HG03025 (cell line): ENCODE measurements at regions not wholly inside any gene's neighbourhood (a gene's known extent, or its start where the extent isn't known, plus 50 kb on each side); places are given as distances from the start of the nearest gene placed in this dataset.

ENCODE experiments used
- ATAC-seq: cut with Tn5 transposase; IDR thresholded peaks from one replicate; pipeline ENCODE4 v1.9.1; 2021; ENCODE audit warnings: mild to moderate bottlenecking, moderate library complexity; ENCODE audit not compliant: unreplicated experiment, low FRiP score

DNA sequence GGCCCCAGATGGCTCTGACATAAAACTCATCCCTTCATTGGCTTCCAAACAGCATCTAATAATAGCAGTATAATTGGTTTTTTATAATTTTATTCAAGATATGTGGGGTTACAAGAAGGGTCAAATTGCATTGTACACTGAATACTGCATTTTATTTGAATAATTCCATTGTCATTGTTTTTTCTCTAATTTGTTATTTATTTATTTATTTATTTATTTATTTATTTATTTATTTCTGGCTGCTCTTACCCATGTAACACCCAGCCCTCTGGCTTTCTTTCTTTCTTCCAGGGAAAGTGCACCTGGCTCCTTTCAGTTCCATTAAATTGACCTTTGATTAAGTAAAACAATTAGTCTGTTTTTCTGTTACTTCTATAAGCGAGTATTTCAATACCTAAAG is 210.1 kb downstream of the CDH9 start:
- no peak for ATAC-seq

DNA sequence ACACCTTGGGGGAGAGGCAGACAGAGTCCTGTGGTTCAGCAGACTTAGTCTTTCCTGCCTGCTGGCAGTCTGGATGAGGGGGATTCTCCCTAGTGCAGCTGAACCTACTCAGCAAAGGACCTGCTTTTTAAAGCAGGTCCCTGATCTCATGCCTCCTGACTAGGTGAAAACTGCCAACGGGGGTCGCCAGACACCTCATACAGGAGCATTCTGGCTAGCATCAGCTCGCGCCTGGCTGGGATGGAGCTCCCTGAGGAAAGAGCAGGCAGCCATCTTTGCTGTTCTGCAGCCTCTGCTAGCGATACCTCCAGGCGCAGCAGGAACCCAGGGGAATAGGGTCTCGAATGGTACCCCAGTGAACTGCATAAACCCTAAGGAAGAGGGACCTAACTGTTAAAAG is 225.2 kb downstream of the CDH9 start:
- no peak for ATAC-seq

DNA sequence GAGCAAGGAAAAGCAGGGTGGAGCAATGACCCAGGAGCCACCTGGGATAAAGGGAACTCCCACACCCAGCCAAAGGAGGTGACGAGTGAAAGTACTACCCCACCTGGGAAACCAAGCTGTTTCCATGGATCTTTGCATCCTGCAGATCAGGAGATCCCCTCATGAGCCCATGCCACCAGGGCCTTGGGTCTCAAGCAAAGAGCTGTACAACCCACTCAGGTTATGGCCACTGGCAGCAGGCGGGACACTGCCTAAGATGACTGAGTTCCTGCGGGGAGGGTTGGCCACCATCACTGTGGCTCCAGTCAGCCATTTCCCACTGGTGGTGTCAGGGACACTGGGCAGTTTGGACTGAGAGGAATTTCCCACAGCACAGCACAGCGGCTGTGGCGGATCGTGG is 225.7 kb downstream of the CDH9 start:
- no peak for ATAC-seq

DNA sequence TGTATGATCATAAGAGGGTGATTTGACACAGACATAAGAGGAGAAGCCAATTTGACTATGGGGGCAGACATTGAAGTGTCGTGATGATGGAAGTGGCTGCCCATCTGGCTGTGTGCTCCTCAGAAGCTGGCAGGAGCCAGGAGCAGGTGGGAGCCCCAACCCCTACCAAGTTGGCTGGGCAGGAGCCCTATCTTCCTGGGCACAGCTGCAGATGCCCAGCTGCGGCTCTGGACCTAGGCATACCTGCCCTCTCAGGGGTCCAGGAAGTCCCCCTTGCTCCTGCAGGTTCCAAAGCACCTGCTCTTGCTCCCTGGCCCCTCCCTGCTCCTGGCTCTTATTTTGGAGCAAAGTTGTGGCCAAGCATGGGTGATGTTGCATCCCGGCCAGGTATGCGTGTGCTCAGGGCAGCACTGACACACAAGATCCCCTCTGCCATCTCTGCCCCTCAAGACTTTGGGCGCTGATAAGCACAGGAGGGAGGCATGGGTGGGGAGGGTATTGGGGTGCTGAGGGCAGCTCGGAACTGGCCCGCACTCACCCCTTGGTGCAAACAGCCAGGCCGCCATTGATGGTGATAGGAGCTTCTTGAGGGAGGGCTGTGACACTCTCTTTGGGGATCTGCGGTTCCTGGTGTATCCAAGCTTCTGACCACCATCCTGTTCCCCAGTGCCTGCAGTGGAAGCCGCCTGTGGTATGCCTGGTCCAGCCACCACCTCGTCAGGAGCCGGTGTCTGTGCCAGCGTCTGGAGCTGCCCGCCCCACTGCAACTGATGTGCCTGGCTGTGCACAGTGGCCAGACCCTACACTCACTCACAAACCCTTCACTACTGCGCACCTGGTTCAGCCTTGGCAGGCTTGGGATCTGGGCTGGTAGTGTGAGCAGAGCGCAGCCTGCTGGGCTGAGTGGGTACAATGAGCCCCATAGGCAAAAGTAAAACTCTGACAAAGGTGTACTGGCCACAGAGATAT is 230.9 kb downstream of the CDH9 start:
- no peak for ATAC-seq

DNA sequence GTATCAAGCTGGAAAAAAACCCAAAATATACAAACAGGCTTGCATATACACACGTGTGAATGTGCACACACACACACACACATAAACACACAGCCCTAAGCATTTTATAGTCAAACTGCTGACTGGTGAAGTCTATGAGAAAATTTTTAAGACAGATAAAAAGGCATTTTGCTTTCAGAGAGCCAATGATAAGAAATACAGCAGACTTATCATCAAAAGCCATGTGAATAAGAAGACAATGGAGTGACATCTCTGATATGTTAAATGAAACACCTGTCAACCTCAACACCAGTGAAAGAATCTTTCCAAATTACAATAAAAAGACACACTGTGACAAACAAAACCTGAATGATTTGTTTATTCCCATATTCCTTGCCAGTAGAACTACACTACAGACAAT is 233.3 kb downstream of the CDH9 start:
- ATAC-seq: no peak

DNA sequence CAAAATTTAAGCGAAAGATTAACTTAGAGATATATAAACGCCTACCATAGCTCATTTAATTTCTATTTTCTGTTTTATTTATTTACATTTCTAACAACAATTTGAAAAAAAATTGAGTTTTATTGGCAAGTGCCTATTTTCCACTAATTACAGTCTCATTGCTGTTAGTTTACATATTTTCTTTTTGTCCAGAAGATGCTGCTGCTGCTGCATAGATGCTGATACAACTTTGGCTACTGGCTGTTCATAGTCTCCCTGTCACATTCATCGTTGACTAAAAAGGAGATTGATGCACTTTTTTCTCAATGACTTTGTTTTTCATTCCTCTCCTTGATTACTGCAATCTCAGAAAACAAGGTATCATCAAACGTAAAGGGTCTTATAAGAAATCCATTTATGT is 235.4 kb downstream of the CDH9 start:
- ATAC-seq: no peak

DNA sequence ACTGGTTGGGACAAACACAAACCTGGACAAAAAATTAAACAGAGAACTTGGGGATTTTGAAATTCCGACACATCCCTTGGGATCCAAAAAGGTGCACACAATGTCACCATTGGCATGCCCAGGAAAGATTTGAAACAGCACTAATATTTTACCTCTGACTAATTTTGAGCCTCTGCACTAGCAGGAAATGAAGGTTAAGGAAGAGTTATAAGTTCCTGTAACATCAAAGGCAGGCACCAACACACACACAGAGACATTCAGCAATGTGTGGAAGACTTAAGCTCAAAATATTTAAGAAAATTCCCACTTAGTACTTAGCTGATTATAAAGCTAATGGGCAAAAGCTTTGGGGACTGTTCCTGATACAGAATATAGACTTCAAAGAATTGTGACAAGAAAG is 247.0 kb downstream of the CDH9 start:
- ATAC-seq: no peak

DNA sequence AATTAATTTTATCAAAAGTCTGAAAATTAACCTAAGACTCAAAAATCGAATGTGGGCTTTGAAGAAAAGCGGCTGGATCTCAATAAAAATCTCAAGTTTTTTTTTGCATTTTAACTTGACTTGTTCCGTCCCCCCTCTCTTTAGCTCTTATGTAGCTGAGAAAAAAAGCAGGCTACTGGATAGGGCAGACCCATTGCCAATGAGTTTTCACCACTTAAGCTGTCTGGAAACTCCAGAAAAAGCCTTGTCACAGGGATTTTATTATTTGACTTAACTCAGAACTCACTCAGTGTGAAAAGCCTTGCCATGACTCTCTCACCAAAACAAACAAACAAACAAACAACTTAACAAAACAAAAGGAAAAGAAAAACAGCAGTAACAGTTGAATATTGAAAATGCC is 247.4 kb downstream of the CDH9 start:
- no peak for ATAC-seq

DNA sequence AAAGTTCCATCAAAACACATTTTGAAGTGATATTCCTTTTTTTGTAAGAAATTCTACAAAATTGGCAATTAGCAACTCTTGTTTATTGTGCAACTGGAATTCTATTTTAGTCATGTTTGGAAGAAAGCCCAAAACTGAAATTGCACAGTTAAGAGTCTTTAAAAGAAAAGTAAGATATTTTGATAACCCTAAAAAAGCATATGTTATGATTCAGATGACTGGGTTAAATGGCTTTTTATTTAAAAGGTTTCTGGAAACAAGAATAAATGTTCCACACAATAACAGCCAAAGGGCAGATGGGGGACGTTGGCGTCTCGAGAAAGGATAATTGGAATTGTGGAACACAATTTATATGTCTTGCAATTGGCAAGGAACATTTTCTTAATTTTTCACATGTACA is 275.2 kb downstream of the CDH9 start:
- no peak for ATAC-seq

DNA sequence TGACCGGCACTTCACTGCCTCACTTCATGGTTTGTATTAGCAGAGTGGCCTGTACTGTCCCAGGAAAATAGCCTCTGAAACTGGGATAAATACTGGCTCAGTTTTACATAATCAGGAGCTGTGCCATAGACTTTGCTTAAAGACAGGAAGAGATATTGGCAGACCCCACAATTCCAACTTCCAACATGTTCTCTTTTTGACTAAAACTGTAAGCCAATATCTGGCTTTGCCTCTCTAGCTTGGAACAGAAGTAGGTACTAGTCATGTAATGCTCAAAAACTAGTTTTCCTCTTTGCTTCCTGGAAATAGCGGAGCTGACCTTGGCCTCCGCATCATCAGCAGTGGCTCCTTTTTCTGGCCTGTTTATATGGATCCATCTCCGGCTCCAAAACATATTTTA is 276.9 kb downstream of the CDH9 start:
- no peak for ATAC-seq

DNA sequence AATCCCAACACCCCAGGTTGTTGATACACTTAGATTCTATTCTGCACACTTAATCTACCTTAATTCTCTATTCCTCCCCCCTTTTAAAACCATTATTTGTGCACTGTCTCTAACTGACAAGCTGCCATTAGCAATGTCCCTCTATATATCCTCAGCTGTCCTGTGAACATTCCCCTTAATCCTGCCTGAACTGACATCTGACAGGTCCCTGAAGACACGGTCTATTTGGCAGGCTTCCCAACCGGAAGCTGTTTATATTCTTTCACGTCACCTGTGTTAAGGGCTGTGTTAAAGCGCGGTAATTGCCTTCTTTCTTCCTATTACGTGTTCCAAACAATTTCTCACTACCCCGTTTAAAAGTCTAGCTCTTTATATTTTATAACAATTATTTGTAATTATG is 277.3 kb downstream of the CDH9 start:
- ATAC-seq: no peak

DNA sequence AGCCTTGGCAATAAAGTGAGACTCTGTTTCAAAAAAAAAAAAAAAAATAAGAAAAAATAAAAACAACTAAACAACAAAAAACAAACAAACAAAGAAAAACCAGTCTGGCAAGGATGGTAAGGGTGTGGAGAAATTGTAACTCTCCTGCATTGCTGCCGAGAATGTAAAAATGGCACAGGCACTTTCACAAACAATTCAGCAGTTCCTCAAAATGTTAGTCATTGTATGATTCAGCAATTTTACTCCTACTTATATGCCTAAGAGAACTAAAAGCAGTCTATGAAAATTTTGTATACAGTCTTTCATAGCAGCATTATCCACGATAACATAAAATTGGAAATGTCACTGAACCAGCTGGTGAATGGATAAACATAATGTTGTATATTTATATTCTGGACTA is 280.4 kb downstream of the CDH9 start:
- no peak for ATAC-seq

DNA sequence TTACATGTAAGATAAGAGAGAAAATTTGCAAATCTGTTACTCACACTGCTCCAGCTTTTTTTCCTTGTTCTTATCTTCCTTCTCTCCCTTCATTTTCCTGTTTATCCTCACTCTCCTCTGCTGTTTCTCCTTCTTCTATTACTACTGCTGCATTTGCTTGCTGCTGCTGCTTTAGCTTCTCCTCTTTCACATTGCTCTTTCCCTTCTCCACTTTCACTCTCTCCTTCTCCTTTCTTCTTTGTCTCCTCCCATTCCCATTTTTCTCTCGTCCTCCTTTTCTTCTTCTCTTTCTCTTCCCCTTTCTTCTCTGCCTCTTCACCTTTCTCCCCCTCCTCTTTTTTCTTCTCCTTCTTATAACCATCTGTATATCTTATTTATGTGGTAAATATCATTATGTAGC is 288.6 kb downstream of the CDH9 start:
- no peak for ATAC-seq

DNA sequence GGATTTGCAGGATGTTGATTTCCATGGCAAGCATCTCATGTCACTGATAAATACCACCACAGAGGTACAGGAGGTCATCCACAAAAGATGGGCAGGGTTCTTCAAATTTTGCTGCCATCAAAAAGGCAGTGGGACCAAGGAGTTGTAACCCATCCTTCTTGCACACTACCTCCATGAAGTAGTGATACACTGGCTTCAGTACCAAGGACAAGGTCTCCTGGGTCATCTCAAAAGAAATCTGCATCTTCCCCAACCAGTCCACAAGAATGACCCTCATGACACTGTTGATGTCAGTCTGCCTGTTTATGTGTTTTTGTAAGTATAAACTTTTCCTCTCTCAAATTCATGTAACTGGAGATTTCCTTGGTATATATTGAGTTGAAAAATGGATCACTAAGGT is 298.2 kb downstream of the CDH9 start:
- ATAC-seq: no peak

DNA sequence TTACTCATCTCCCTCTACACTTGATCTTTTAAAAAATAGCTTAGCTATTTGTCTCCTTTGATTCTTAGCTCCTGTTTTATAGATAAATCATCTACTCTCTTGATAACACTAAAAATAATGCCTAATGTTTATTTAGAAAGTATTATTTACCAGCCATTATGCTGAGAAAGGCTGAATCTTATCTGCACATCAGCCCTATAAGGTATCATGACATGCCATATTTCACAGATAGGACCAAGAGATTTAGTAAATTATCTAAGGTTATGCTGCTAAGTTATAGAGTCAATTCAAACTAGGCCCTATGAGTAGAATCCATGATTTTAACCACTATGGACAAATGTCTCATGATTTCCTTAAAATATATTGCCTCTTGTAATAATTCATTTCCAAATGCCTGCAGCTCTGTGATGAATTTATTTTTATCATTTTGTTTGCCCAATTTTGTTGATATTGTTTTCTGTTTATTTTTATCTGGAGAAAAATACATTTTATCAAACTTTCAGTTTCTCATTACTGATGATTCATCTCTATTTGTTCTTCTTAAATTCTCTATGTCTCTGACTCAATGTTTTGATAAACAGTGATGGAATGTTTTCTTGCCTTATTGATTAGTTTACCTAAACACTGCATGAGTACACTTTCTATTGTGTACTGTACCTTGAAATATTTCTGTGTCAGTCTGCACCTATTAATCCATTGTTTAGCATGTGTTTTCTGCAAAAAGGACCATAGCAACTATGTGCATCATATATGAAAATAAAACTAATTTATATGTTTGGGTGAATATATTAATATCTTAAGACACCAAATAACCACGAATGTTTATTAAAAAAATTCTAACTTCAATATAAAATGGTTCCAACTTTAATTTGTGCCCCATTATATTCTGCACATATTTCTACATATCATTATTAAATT is 300.8 kb downstream of the CDH9 start:
- no peak for ATAC-seq

DNA sequence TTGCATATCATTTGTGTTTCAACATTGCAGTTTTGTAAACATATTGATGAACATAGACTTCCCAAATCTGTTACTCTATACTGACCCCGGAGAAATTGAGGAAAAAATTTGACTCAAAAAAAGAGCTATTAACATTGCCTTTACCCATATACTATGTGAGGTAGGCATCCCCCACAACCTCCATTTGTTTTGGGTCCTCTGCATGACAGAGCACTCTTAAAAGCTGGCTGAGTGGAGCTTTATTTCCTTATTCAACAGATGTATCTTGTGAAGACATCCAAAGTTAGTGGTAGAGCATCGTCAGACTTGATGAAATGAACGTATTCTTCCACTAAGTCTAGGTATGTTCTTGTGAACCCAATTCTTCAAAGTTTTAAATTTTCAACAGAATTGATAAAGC is 310.5 kb downstream of the CDH9 start:
- no peak for ATAC-seq

DNA sequence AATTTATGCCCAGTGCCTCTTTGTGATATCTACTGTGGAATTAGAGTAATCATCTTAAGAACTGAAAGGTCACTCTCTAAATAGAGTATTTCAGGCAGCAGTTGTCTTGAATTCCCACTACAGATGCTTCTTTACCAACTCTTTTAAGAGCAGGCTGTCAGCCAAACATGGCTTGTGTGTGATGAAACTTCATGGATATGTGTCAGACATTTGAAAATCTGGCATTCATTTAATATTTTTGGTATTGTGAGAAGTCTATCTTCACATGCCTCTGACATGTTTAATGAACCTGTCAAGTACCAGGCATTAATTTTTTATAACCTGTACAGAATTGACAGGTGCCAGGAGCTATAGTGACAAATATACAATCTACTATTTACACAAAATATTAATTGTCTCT is 318.6 kb downstream of the CDH9 start:
- no peak for ATAC-seq

DNA sequence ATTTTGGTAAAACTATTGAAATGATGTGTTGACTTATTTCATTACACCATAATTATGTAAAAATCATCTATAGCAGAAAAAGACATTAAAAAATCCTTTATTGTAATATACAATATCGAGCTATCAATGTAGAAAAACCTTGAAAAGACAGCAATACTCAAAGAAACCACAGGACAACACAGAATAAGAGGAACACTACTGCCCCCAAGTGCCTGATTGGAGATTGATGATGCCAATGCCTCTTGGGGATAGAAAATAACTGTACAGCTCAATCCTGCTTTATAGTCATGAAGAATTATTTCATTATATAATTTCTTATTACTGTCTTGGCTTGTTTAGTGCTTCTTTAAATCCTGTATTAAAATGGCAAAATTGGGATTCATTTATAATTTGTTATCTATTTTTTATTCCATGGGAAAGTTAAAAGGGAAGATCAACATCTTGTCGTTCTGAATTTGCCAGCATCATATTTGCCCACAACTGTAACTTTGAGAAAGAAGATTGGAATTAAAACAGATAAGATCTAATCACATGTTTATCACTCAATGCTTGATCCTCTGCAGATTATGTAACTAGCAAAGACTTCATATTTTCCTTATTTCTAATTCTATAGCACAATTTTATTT is 337.5 kb downstream of the CDH9 start:
- peak; percentile 47 for ATAC-seq

DNA sequence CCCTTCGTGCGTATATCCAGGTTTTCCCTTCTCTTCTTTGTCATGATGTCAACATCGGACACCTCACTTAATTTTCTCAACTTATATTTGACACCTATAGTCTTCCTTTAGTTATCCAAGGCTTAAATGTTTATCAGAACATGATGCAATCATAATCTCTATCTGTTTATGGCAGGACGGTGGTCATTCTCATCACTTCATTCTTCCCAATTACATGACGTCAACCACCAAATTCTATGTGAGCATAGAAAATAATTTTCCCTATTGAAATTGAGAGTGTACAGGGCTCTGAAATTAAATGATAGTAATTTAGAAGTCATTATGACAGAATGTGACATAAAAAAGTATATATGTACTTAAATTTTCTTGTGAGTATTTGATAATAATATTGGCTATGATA is 345.4 kb downstream of the CDH9 start:
- ATAC-seq: no peak

DNA sequence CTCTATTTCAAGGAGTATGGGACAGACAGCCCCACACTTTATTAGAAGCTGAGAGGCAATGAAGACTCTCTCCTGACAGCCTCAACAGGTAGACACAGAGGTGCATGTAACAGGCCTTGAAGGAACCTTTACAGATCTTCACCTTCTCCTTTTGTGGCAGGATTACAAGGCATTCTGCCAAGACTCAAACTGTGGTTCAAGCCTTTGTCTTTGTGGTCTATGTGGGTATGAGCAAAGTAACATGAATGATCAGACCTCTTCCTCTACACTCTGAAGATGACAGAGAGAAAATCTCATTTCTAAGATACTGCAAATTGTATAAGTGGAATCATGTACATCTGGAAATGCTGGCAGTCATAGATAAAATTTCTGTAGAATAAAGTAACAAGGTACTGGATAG is 346.9 kb downstream of the CDH9 start:
- ATAC-seq: no peak

DNA sequence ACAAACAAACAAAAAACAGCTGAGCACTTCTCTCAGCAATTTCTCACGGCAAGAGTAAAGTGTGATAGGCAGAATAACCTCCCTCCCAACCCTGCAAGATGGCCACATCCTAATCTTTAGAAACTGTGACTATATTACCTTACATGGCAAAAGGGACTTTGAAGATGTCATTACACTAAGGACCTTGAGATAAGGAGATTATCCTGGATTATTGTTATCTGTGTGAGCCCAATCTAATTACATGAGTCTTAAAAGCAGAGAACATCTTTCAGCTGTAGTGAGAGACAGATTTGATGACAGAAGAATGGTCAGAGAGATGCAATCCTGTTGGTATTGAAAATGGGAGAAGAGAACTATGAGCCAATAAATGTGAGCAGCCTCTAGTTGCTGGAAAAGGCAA is 347.9 kb downstream of the CDH9 start:
- no peak for ATAC-seq
